ENCODE measurements at regions not wholly inside any gene's neighbourhood (a gene's known extent, or its start where the extent isn't known, plus 50 kb on each side); places are given as distances from the start of the nearest gene placed in this dataset.

- no peak for DNase-seq (ENCODE audit: low spot score)
- no peaks in the 10 kb centered on the region for H3K36me3 ChIP-seq (ENCODE audit: control insufficient read depth in 4 of 4, insufficient read depth in 3 of 4, low read depth in 1 of 4, low read length in 3 of 4)
- no peak overlapping the region for H3K27ac ChIP-seq (ENCODE audit: low read depth in 1 of 2, low read length in 2 of 2)
- TF ChIP-seq RAD21 (IDR thresholded peaks at IDR 0.05): no peak
- no peak for TF ChIP-seq GABPA (IDR thresholded peaks at IDR 0.05 in 1 of 2, conservative IDR thresholded peaks at IDR 0.05 in 1 of 2)
- no peak for TF ChIP-seq JUND (IDR thresholded peaks at IDR 0.05)
- no peak for TF ChIP-seq RXRA (IDR thresholded peaks at IDR 0.05)
- TF ChIP-seq TAF1 (conservative IDR thresholded peaks at IDR 0.05): no peak
- no peak for TF ChIP-seq FOXA2 (IDR thresholded peaks at IDR 0.05)
- TF ChIP-seq, protein P1, sequence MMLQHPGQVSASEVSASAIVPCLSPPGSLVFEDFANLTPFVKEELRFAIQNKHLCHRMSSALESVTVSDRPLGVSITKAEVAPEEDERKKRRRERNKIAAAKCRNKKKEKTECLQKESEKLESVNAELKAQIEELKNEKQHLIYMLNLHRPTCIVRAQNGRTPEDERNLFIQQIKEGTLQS (IDR thresholded peaks at IDR 0.05): no peak
- TF ChIP-seq FOXA1 (IDR thresholded peaks at IDR 0.05): no peak
- TF ChIP-seq NR2F2 (IDR thresholded peaks at IDR 0.05): no peak
- no peak for TF ChIP-seq YY1 (IDR thresholded peaks at IDR 0.05)
- TF ChIP-seq, protein P2, sequence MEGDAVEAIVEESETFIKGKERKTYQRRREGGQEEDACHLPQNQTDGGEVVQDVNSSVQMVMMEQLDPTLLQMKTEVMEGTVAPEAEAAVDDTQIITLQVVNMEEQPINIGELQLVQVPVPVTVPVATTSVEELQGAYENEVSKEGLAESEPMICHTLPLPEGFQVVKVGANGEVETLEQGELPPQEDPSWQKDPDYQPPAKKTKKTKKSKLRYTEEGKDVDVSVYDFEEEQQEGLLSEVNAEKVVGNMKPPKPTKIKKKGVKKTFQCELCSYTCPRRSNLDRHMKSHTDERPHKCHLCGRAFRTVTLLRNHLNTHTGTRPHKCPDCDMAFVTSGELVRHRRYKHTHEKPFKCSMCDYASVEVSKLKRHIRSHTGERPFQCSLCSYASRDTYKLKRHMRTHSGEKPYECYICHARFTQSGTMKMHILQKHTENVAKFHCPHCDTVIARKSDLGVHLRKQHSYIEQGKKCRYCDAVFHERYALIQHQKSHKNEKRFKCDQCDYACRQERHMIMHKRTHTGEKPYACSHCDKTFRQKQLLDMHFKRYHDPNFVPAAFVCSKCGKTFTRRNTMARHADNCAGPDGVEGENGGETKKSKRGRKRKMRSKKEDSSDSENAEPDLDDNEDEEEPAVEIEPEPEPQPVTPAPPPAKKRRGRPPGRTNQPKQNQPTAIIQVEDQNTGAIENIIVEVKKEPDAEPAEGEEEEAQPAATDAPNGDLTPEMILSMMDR (IDR thresholded peaks at IDR 0.05; ENCODE audit: low read depth, low read length, missing input control): no peak
- H3K27me3 ChIP-seq (ENCODE audit: control insufficient read depth in 4 of 4, insufficient read depth in 4 of 4, low read length in 3 of 4): no peaks in the 10 kb centered on the region
- H3K9ac ChIP-seq (ENCODE audit: low read depth in 1 of 2, low read length in 2 of 2): no peak overlapping the region
- no peaks in the 10 kb centered on the region for H3K4me1 ChIP-seq (ENCODE audit: control insufficient read depth in 4 of 4, insufficient read depth in 4 of 4, low read length in 3 of 4)
- no peaks in the 10 kb centered on the region for H3K9me3 ChIP-seq (ENCODE audit: control insufficient read depth in 4 of 4, low read length in 3 of 4)
- WGBS: 47% methylated on average over 2 of the region's 2 CpGs
- no peak overlapping the region for H3K4me3 ChIP-seq (ENCODE audit: low read depth in 1 of 3, low read length in 3 of 3)
Measured at GRCh38 chr5:106085556-106085955, 1585.2 kb downstream of the EFNA5 start.

- H3K36me3 ChIP-seq (ENCODE audit: control insufficient read depth in 4 of 4, insufficient read depth in 3 of 4, low read depth in 1 of 4, low read length in 3 of 4): no peaks in the 10 kb centered on the region
Measured at GRCh38 chr5:106085136-106085535, 1585.6 kb downstream of the EFNA5 start.

More at GRCh38 chr5:106085136-106085535, 1585.6 kb downstream of the EFNA5 start:
- H3K4me1 ChIP-seq (ENCODE audit: control insufficient read depth in 4 of 4, insufficient read depth in 4 of 4, low read length in 3 of 4): no peaks in the 10 kb centered on the region
- TF ChIP-seq, protein P3, sequence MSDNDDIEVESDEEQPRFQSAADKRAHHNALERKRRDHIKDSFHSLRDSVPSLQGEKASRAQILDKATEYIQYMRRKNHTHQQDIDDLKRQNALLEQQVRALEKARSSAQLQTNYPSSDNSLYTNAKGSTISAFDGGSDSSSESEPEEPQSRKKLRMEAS (IDR thresholded peaks at IDR 0.05): no peak
- TF ChIP-seq TAF1 (conservative IDR thresholded peaks at IDR 0.05) (no peak), HNF4G (IDR thresholded peaks at IDR 0.05) (no peak), FOXA1 (IDR thresholded peaks at IDR 0.05) (no peak), RAD21 (IDR thresholded peaks at IDR 0.05) (no peak), FOXA2 (IDR thresholded peaks at IDR 0.05) (no peak), EGR1 (IDR thresholded peaks at IDR 0.05; ENCODE audit: low read depth in 2 of 2) (no peak), YY1 (IDR thresholded peaks at IDR 0.05) (no peak), JUND (IDR thresholded peaks at IDR 0.05) (no peak), HNF4A (conservative IDR thresholded peaks at IDR 0.05) (no peak), NR2F2 (IDR thresholded peaks at IDR 0.05) (no peak)
- TF ChIP-seq, protein P2 (IDR thresholded peaks at IDR 0.05; ENCODE audit: low read depth, low read length, missing input control): no peak
- TF ChIP-seq, protein P1 (IDR thresholded peaks at IDR 0.05): no peak
- TF ChIP-seq, protein P4, sequence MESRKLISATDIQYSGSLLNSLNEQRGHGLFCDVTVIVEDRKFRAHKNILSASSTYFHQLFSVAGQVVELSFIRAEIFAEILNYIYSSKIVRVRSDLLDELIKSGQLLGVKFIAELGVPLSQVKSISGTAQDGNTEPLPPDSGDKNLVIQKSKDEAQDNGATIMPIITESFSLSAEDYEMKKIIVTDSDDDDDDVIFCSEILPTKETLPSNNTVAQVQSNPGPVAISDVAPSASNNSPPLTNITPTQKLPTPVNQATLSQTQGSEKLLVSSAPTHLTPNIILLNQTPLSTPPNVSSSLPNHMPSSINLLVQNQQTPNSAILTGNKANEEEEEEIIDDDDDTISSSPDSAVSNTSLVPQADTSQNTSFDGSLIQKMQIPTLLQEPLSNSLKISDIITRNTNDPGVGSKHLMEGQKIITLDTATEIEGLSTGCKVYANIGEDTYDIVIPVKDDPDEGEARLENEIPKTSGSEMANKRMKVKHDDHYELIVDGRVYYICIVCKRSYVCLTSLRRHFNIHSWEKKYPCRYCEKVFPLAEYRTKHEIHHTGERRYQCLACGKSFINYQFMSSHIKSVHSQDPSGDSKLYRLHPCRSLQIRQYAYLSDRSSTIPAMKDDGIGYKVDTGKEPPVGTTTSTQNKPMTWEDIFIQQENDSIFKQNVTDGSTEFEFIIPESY (IDR thresholded peaks at IDR 0.05): no peak
- H3K27ac ChIP-seq (ENCODE audit: low read depth in 1 of 2, low read length in 2 of 2): no peak overlapping the region
- WGBS: 5% methylated on average over 1 of the region's 1 CpG
- H3K4me3 ChIP-seq (ENCODE audit: low read depth in 1 of 3, low read length in 3 of 3): no peak overlapping the region
- no peak for DNase-seq (ENCODE audit: low spot score)
- no peak overlapping the region for H3K9ac ChIP-seq (ENCODE audit: low read depth in 1 of 2, low read length in 2 of 2)
- H3K9me3 ChIP-seq (ENCODE audit: control insufficient read depth in 4 of 4, low read length in 3 of 4): no peaks in the 10 kb centered on the region
- H3K27me3 ChIP-seq (ENCODE audit: control insufficient read depth in 4 of 4, insufficient read depth in 4 of 4, low read length in 3 of 4): no peaks in the 10 kb centered on the region

Measured in liver (tissue), 8 donors.